GM06990 (cell line): ENCODE measurements at regions not wholly inside any gene's neighbourhood (a gene's known extent, or its start where the extent isn't known, plus 50 kb on each side); places are given as distances from the start of the nearest gene placed in this dataset.
A peak's percentile ranks its signal among the peaks of the same experiment; 100 is the strongest.

ENCODE experiments used
- DNase-seq: peaks from one replicate; pipeline ENCODE4 v3.0.0-alpha.2; 2011; ENCODE audit not compliant: insufficient read length; ENCODE audit errors: extremely low read depth
- H3K27me3 ChIP-seq: replicated peaks from 2 replicates; pipeline ENCODE4 v1.6.0; 2011; ENCODE audit warnings: low read length; ENCODE audit not compliant: control insufficient read depth, insufficient read depth
- H3K36me3 ChIP-seq: 2 replicates; pipeline ENCODE4 v1.5.1; 2011; ENCODE audit warnings: low read length; ENCODE audit not compliant: control insufficient read depth, insufficient read depth
- H3K4me3 ChIP-seq: replicated peaks from 2 replicates; pipeline ENCODE4 v1.5.1; 2011; ENCODE audit warnings: low read depth, mild to moderate bottlenecking, control low read depth, low read length
- CTCF ChIP-seq: IDR thresholded peaks from 2 replicates; pipeline ENCODE4 v1.5.1; 2011; ENCODE audit warnings: low read length, control low read depth, mild to moderate bottlenecking, inconsistent platforms; ENCODE audit not compliant: insufficient read depth, poor library complexity, severe bottlenecking

GRCh38 chr15:98286831-98287230 is 326.3 kb downstream of the ARRDC4 start:
- no peak for TF ChIP-seq CTCF
- H3K27me3 ChIP-seq: no peaks in the 10 kb centered on the region
- H3K36me3 ChIP-seq: no peaks in the 10 kb centered on the region
- no peak for DNase-seq
- H3K4me3 ChIP-seq: no peak overlapping the region

GRCh38 chr15:98288091-98288590 is 327.6 kb downstream of the ARRDC4 start:
- DNase-seq: no peak
- no peaks in the 10 kb centered on the region for H3K27me3 ChIP-seq
- no peak overlapping the region for H3K4me3 ChIP-seq
- H3K36me3 ChIP-seq: no peaks in the 10 kb centered on the region
- TF ChIP-seq CTCF: no peak

GRCh38 chr15:98289747-98290146 is 329.2 kb downstream of the ARRDC4 start:
- H3K27me3 ChIP-seq: no peaks in the 10 kb centered on the region; the same call in 1 of the 2 replicates
- TF ChIP-seq CTCF: no peak
- no peak for DNase-seq

GRCh38 chr15:98292442-98293240 is 332.1 kb downstream of the ARRDC4 start:
- H3K4me3 ChIP-seq: no peak overlapping the region
- no peaks in the 10 kb centered on the region for H3K36me3 ChIP-seq
- H3K27me3 ChIP-seq: no peaks in the 10 kb centered on the region; the same call in 1 of the 2 replicates
- peak; percentile 17 for DNase-seq
- peak; percentile 85 for TF ChIP-seq CTCF

More at GRCh38 chr15:98289747-98290146, 329.2 kb downstream of the ARRDC4 start:
- H3K4me3 ChIP-seq: no peak overlapping the region
- H3K36me3 ChIP-seq: no peaks in the 10 kb centered on the region

- no peaks in the 10 kb centered on the region; the same call in 1 of the 2 replicates for H3K27me3 ChIP-seq
- DNase-seq: no peak
- H3K36me3 ChIP-seq: no peaks in the 10 kb centered on the region
- no peak for TF ChIP-seq CTCF
- H3K4me3 ChIP-seq: no peak overlapping the region
Measured at GRCh38 chr15:98294126-98294525, 333.6 kb downstream of the ARRDC4 start.
